ENCODE measurements at regions not wholly inside any gene's neighbourhood (a gene's known extent, or its start where the extent isn't known, plus 50 kb on each side); places are given as distances from the start of the nearest gene placed in this dataset.
A peak's percentile ranks its signal among the peaks of the same experiment; 100 is the strongest.

DNA sequence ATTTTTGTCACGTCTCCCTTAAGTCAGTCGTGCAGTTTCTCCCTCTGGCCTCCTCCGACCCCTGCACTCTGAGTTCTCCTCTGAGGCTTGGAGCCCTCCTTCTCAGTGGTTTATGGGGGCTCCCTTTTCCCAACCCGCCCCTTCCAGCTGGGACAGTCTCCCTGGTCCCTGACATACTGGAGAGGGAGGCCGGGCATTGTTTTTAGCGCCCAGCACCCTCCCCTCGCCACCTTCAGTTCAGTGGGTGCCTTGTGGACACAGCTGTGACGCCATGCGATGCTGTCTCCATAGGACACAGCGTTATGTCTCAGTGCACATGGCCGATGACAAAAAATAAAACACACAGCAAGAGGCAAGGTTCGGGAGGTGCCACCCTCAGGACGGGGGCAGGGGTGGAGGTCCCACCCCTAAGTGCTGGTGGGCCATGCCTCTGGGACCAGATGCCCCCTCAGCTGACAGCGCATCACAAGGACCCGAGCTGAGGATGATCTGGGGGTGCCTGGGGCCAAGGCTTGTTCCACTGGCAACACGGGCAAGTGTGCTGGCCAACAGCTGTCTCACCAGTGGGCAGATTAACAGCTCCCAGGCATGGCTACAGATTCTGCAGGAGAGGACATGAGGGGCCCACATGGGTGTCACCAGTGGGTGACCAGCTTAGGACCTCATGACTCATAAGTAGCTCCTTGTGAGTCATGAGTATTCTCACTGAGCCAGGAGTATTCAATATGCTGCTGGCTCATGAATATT is 81.6 kb downstream of the PLXNA1 start:
- DNase-seq (ENCODE audit: low read depth): peak; percentile 35
- TF ChIP-seq, protein P1, sequence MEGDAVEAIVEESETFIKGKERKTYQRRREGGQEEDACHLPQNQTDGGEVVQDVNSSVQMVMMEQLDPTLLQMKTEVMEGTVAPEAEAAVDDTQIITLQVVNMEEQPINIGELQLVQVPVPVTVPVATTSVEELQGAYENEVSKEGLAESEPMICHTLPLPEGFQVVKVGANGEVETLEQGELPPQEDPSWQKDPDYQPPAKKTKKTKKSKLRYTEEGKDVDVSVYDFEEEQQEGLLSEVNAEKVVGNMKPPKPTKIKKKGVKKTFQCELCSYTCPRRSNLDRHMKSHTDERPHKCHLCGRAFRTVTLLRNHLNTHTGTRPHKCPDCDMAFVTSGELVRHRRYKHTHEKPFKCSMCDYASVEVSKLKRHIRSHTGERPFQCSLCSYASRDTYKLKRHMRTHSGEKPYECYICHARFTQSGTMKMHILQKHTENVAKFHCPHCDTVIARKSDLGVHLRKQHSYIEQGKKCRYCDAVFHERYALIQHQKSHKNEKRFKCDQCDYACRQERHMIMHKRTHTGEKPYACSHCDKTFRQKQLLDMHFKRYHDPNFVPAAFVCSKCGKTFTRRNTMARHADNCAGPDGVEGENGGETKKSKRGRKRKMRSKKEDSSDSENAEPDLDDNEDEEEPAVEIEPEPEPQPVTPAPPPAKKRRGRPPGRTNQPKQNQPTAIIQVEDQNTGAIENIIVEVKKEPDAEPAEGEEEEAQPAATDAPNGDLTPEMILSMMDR (IDR thresholded peaks at IDR 0.05; ENCODE audit: insufficient read depth, low read length): no peak
- no peak overlapping the region for H3K4me3 ChIP-seq (ENCODE audit: low read depth, low read length)

DNA sequence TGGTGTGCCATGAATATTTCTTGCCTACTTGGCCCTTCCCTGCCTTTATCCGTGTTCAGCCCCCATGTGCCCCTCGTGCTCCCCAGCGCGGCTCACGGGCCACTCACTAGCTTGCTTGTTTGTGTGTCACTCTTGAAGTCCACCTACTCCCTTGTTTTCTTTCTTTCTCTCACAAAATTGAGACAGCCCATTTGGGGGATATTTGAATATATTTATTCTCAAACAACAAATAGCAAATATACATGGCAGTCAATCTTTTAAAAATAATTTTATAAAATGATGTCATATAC is 82.2 kb downstream of the PLXNA1 start:
- TF ChIP-seq, protein P1 (IDR thresholded peaks at IDR 0.05; ENCODE audit: insufficient read depth, low read length): no peak
- no peak overlapping the region for H3K4me3 ChIP-seq (ENCODE audit: low read depth, low read length)
- no peak for DNase-seq (ENCODE audit: low read depth)

DNA sequence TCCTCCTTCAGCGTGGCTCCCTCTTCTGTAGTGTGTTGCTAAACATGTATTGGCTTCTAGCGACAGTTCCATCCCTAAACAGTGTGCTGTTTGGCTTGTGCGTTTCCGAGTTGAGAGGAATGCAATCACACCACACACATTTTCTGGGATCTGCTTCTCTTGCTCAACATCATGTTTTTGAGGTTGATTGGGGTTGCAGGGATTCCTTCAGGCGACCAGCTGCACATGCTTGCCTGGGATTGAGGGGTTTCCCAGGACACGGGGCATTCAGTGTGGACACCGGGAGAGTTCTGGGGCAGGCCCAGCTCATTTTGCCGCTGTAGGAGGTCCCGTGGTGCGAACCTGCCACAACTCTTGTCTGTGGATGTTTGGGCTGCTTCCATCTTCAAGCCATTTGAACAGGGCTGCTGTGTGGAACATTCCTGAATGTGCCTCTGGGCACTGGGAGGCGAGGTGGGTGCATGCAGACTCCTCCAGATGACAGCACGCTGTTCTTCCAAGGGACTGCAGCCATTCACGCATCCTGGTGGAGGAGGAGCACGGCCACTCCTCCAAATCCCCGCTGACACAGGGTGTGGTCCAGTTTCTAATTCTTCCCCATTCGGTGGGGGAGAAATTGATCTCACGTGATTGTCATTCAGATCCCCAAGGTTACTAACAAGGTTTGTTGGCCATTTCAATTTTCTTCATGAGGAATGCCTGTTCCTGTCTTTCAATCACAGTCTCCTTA is 82.8 kb downstream of the PLXNA1 start:
- H3K4me3 ChIP-seq (ENCODE audit: low read depth, low read length): no peak overlapping the region
- DNase-seq (ENCODE audit: low read depth): peak; percentile 12
- TF ChIP-seq, protein P1 (IDR thresholded peaks at IDR 0.05; ENCODE audit: insufficient read depth, low read length): no peak

DNA sequence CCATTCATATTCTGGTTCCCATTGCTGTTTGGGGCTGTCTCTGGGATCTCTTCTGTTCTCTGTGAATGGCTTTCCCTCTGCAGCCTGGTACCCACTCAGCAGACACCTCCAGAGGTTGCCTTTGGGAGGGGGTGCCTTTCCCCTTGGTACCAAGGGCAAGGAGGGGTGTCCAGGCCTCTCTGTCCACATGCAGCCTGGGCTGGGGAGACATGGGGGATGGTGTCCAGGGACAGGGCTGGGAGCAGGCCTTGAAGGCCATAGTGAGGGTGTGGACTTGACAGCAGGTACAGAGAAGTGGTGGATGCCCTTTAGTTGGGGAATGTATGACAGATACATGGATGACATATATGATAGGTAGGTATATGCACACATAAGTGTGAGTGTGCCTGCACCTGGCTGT is 83.7 kb downstream of the PLXNA1 start:
- DNase-seq (ENCODE audit: low read depth): no peak
- TF ChIP-seq, protein P1 (IDR thresholded peaks at IDR 0.05; ENCODE audit: insufficient read depth, low read length): no peak
- H3K4me3 ChIP-seq (ENCODE audit: low read depth, low read length): no peak overlapping the region

DNA sequence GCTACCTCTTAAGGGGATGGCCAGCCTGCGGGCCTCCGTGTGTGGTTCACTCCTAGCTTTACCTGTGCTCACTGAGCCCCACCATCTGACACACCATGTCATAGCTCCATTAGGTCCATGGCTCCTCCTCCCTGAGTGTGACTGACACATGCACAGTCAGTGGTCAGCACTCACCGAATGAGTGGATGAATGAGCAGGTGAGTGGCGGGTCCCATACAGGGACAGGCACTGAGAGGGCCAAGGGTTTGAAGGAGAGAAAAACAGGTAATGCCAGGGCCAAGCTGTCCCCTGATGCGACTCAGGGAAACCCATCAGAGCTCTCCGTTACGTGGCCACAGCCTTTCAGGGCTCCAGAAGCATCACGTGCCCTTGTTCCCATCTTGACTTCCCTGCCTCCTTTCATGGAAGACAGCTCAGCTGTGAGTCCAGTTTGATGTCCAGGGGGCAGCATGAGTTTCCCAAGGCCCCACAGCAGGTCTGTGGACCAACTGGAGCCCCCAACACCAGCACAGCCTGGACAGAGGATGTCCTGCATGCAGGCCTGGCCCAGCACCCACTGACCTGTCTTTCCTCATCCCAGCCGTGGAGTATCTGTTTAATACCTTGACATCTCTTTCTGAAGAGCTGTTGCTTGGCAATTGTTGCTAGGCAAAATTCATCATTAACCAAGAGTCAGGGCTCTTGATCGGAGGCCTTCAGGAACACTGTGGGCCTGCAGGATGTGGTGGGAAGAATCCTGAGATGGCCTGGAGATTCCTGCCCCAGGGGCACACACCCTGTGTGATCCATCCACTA is 84.4 kb downstream of the PLXNA1 start:
- TF ChIP-seq, protein P1 (IDR thresholded peaks at IDR 0.05; ENCODE audit: insufficient read depth, low read length): no peak
- DNase-seq (ENCODE audit: low read depth): no peak
- no peak overlapping the region for H3K4me3 ChIP-seq (ENCODE audit: low read depth, low read length)

DNA sequence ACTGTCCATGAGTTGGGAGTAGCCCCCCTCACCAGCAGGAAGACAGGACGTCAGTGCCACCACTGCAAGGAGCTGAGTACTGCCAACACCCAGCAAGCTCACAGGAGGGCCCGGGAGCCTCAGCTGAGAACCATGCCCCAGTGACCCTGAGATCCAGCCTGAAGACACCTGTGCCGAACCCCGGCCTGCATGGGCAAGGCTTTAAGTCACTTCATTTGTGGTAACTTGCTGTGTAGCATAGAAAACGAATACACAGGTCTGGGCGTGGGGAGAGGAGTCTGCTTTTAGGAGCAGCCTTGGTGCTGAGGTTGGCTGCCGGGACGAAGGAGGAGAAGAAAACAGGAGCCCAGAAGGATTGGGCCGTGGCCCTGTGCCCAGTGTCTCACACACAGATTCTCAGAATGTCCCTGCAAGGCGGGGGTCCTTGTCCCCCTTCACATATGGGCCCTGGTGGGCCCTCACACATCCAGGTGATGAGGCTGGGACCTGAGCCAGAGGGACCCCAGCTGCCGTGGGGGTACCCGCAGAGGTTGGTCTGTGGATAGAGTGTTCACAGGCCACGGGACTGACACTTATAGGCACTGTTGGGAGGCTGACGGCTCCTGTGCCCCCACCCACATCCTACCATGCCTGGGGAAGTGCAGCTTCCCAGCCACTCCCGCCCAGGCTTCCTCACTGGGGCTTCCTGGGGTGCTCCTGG is 85.3 kb downstream of the PLXNA1 start:
- no peak for DNase-seq (ENCODE audit: low read depth)
- no peak overlapping the region for H3K4me3 ChIP-seq (ENCODE audit: low read depth, low read length)
- TF ChIP-seq, protein P1 (IDR thresholded peaks at IDR 0.05; ENCODE audit: insufficient read depth, low read length): no peak
